ENCODE measurements at regions not wholly inside any gene's neighbourhood (a gene's known extent, or its start where the extent isn't known, plus 50 kb on each side); places are given as distances from the start of the nearest gene placed in this dataset.
"Not testable (repeated sequence)": the region's sequence is repeated elsewhere in the genome, so short reads cannot be mapped to it uniquely, and the experiment has no call there.

DNA sequence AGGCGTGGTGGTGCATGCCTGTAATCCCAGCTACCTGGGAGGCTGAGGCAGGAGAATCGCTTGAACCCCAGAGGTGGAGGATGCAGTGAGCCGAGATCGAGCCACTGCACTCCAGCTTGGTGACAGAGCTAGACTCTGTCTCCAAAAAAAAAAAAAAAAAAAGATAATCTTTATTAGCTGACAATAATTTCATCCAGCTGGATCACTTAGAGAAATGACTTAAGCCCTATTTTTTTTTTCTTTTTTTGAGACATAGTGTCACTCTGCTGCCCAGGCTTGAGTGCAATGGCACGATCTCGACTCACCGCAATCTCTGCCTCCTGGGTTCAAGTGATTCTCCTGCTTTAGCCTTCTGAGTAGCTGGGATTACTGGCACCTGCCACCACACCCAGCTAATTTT is 51.6 kb upstream of the MAP4K4 start:
- not testable (repeated sequence) for DNase-seq

DNA sequence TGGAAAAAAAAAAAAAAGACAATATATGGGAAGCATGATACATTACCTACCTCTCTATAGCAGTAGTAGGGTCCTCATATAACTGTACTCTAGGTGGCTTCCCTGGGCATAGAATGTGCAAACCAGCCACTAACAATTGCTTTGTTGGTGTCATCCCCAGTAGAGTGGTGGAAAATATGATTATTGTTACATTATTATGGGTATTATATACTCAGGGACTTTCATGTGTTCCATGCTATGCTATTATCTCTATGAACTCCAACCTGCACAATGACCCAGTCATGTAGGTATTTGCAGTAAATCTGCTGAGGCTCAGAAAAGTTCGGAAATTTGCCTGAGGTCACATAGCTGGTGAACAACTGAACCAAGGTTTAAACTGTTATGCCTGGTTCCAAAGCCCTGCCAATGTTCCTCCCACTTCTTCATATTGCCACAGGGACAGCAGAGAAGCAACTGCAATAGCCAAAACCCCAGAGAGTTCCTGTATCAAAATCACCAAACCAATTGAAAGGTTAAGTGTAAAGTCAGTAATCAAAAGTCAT is 52.6 kb upstream of the MAP4K4 start:
- no peak for DNase-seq

DNA sequence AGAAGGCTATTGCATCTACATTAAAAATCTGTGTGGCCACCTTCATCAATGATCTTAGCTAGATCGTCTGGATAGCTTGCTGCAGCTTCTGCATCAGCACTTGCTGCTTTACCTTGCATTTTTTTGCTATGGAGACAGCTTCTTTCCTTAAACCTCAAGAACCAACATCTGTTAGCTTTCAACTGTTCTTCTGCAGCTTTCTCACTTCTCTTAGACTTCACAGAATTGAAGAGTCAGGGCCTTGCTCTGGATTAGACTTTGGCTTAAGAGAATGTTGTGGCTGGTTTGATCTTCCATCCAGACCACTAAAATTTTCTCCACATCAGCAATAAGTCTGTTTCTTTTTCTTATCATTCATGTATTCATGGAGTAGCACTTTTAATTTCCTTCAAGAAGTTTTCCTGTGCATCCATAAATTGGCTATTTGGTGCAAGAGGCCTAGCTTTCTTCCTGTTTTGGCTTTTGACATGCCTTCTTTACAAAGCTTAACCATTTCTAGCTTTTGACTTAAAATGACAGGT is 54.4 kb upstream of the MAP4K4 start:
- DNase-seq: no peak

DNA sequence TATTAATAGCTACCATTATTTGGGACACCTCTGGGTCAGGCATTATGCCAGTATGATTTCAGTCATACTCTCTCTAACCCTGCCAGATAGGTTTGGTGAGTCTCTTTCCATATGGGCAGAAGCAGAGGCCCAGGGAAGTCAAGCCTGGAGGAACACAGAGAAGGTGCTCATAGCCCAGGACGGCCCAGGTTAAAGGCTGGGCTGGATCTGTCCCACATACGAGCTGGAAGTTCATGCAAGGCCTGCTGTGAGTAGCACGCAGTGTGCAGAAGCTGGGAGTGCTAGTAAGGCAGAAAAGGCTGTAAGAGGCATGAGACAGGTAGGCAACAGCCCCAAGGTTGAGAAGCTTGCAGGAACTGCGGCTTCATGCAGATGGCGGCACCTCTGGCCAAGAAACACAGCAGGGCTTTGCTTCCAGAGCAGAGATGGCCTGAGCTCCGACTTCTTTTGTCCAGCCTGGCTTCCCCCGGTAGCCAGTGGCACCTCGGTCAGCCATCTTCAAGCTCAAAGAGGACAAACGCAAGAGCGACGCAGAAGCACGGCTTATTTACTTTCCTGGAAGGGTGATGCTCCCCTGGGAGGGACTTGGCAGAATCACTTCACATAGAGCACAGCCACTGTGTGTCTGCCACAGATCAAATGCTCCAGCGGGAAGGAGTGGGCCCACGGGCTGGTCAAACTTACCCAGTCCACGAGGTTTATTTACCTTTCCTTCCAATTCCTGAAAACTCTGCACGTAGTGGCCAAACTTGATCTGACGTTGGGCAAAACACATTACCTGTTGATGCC is 58.5 kb upstream of the MAP4K4 start:
- DNase-seq: no peak

DNA sequence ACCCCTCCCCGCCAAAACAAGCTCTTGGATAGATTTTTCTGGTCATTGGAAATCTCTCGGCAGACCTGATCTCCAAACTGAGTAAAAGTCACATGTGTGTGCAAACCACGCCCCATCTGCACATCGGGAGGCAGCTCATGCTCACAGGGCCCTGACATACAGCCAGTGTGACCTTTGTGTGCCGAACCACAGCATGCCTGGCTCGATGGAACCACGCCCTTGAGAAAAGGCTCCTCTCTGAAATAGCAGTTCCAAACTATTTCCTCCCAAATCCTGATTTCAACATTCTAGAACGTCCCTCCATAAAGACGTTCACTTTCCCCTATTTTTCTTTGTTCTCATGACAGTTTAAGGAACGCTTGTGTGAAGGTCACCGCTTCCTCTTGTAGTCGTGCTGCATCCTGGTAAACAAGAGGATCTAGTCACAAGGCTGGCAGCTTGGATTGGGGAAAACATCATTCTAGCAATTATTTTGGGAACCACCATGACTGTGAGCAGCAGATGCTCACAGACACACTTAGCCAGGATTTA is 59.3 kb upstream of the MAP4K4 start:
- DNase-seq: no peak

DNA sequence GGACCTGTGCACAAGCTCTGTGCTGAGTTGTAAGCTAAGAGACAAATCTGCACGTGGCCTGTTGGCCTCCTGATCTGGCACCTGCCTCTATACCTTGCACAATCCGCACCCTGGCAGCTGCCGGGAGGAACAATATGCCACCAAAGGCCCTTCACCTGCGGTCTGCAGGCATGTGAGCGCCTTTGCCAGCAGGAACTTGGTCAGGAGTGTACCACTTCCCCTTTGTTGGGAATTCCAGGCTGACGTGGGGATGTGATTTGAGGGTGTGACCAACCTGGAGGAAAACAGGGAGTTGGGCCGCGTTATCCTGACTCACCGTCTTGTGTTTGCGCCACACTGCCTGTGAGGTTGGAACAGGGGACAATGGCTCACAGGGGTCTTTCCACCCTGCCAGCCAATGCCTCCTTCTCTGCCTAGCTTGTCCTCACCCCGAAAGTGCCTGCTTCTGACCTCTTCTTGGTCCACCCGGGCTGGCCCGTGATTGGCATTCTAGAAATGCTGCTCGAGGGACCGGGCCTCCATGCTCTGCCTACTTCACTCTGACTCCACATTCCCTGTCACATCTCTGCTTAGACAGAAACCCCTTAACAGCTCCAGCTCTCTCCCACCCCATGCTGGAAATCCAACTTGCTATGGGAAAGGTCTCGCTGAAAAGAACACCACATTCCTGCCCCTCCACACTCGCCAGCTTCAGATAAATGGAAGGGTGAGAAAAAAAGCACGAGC is 67.1 kb upstream of the MAP4K4 start:
- no peak for DNase-seq

DNA sequence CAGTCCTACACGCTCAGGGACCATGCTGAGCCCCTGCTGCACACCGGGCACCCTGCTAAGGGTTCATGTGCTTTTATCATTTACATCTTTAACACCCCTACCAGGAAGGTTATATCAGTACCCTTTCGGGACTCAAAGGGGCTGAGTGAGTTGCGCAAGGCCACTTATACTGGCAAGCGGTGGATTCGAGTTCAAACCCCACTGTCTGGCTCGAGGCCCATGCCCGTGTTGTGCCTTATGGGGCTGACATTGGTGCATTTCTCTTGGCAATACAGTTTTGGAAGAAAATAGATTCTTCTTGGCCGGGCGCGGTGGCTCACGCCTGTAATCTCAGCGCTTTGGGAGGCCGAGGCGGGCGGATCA is 69.5 kb upstream of the MAP4K4 start:
- no peak for DNase-seq

DNA sequence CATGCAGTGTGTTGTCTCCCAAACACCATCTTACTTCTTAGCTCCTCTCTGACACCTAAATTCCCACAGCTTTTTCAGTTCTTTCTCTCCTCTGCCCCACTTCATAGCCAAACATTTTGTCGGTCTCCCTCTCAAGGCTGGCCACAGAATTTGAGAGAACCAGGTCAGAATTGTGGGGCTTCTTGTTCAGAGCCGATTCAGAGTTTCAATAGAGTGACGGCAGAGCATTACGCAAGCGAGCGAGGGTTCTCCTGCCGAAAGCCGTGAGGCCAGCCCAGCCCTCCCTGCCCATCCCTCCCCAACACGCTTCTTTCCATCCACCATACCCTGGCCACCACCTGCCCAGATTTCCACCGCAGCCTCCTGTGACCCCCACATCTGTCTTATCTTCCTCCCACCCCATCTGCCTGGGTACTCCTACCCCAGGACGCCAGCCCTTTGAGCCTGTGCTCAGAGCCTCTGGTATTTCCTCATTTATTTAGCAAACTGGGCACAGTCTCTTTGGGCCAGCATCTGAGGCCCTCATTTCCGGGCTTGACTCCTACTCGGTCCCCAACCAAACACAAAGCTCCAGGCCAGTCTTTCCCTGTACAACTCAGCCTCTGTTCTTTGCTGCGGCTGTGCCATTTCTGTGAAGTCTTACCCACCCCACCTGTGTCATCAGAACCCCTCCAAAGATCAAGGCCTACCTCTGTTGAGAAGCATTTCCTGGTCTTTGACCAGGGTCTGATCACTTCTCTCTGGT is 70.0 kb upstream of the MAP4K4 start:
- no peak for DNase-seq

DNA sequence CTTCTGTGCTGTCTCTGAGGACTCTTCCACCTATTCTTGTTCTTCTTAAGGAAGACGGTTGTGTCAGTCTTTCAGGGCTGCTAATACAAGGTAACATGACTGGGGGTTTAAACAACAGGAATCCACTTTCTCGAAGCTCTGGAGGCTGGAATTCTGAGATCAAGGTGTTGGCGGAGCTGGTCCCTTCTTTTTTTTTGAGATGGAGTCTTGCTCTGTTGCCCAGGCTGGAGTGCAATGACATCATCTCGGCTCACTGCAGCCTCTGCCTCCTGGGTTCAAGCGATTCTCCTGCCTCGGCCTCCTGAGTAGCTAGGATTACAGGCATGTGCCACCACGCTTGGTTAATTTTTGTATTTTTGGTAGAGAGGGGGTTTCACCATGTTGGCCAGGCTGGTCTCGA is 71.7 kb upstream of the MAP4K4 start:
- not testable (repeated sequence) for DNase-seq

DNA sequence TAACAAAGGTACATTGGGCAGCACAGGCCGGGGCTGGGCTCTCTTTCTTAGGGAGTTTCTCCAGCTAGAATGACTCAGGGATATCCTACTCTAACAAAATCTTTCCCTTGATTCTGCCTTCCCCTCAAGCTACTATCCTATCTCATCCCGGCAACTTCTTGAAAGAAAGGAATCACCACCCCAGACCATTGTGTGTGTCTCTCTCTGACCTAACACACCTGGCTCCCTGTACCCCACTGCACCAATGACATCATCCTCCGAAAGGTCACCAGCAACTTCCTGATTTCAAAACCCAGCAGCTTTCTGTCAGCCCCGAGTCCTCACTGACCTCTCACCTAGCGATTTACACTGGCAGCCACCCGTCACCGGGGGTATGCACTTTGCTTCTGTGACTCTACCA is 72.1 kb upstream of the MAP4K4 start:
- no peak for DNase-seq

DNA sequence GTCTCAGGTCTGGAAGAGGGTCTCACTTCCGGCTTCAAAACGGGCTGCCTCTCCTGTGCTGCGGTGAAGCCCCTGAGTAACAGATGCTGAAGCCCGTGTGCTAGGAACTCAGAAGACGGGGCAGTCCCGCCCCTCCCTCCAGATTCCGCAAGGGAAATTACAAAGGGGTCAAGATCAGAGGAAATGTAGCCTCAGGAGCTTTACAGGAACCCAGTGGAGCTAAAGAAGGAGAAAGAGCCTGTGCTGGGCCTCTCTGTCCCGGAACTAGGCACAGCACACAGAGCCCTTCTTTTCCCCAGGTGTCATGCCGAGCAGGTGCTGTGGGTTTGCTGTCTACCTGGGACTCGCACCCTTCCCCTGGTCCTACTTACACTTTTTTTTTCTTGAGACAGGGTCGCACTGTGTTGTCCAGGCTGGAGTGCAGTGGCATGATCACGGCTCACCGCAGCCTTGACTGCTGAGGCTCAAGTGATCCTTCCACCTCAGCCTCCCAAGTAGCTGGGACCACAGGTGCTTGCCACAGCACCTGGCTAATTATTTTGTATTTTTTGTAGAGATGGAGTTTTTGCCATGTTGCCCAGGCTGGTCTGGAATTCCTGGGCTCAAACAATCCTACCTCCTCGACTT is 72.7 kb upstream of the MAP4K4 start:
- DNase-seq: no peak

DNA sequence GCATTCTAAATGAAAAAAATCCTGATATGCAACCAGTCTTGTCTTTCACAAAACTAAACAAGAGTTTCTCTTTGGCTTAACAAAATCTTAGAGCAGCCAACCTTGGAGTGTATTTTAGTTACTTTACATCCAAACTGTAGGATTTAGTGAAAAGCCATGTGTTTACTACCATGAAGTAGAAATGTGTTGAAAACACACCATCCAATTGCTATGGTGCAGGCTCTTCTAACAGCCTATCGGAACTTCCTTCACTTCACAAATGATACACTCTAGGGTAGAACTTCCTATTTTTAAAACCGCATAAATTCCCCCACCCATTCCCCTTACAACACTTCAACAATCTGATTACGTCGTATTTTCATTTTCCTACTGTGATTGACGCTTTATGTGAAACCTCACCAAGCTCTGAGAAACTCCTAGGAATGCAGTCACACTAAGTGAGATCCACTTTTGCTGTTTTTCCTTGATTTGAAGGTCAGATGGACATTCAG is 74.4 kb upstream of the MAP4K4 start:
- DNase-seq: no peak

DNA sequence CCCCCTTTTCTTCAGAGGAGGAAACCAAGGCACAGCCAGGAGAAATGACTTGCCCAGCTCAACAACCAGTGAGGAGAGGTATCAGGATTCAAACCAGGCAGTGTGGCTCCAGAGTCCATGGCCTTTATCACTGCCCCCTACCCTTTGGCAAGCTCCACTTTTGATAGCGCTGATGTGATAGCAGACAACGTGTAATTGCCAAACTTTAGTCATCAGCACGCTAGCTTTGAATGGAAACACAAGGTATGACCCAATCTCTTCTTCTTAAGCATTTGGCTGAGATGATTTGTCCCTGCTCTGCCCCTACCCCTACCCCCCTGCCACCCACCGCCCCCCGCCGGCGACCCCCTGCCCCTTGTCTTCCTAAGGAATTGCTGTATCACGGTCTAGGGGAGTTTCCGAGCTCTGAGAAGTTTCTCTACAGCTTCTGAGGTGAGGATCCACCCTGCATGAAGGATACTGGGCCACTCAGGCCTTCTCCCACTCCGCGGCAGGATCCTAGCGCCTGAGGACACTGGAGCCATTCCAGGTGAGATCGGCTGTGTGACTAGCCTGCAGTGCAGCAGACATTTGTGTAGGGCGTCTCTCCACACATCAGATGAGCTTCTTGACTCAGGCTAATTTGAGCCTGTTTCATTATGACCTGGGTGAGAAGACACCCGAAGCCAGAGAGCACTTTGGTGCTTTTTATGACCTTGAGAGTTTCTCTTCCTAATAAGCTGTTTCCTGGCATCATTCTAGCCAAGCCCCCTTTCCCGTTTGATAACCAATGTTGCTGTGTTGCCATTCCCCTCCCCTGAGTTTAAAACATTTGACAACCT is 75.1 kb upstream of the MAP4K4 start:
- DNase-seq: peak; percentile 22 to 34

DNA sequence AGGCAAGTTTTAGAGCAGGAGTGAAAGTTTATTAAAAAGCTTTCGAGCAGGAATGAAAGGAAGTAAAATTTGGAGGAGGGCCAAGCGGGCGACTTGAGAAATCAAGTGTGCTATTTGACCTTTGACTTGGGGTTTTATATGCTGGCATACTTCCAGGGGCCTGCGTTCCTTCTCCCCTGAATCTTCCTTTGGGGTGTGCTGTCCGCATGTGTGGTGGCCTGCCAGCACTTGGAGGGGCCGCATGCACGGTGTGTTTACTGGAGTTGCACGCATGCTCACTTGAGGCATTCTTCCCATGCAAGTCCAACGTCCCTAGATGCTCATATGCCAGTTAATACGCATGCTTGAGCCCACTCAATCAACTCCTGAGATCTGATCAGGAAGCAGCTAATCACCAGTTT is 78.3 kb upstream of the MAP4K4 start:
- DNase-seq: no peak

DNA sequence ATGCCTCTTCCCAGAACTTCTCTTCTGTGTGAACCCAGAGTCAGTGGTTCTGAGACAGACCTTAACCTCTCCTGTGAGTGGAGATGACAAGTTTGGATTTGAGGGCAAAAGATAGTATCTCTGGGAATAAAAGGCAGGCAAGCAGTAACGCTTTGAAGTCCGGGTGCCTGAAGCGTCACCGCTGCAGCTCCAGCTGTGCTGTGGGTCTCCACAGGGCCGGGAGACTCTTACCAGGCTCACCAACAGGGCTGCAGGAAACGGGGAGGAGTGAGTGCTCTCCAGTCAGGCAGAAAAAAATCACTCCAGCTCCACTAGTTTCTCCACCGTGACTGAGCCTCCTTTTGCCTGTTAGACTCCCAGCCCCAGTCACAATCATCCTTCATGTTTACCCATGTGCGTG is 79.7 kb upstream of the MAP4K4 start:
- no peak for DNase-seq

DNA sequence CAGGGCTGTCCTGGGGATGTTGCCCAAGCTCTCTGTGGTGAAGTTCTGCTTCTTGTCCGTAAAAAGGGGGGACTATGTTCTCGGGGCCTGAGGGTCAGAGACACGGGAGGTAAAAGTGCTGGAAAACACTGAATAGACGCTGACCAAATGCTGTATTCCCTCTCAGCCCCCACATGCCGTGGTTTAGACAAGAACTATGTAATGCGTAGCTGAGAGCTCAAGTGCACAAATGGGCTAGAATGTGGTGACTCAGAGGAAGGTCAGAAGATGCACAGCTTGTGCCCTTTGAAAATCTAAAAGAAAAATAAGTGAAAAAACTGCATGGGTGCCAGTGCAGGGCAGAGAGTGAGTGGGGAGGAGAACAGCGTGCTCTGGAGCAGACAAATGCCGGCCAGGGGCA is 80.3 kb upstream of the MAP4K4 start:
- no peak for DNase-seq

DNA sequence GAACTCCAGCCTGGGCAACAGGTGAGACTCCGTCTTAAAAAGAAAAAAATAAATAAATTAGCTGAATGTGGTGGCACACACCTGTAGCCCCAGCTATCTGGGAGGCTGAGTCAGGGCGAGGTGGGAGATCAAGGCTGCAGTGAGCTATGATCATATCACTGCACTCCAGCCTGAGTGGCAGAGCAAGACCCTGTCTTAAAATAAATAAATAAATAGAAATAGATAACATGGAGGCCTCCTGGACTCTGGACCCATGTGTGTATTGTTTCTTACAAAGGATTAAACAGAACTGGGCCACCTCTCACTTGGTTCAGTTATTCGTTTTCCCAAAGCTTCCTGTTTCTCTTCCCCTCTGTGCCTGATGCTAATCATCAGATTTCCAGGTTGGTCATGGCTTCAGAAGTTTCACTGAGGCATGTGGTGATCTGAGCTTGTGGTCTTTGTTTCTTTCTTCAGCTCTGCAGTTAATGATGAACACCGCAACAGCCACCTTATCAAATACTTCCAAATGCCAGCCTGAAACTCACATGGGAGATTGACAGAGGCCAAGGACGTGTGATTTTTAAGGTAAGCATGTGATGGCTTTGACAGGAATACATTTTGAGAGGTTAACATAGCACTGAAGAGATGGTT is 83.3 kb upstream of the MAP4K4 start:
- DNase-seq: no peak

DNA sequence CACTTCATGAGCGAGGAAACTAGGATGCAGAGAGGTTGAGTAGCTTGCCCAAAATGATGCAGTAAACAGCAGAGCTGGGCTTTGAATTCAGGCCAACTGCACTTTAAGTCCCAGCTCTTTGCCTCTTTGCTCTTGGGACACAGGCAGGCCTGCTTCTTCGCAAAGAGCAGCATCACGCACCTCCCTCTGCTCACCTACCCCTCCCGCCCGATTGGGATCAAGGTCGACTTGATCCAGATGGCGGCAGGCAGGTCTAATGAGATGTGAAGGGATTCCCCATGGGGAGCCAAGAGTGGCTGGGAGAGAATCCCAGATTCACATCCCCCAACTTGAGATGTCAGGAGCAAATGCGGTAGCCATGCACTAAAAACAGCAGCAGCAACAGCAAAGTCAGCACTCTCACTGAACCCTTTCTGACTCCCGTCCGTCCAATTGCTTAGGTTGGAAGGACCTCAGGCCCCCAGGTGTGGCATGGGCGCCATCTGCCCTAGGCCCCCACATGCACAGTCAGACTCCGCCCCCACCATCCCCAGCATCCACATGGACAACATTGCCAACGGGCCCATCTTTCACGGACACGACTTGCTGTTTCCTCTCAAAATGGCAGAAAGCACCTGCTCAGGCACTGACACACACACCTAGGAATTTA is 84.3 kb upstream of the MAP4K4 start:
- DNase-seq: no peak

DNA sequence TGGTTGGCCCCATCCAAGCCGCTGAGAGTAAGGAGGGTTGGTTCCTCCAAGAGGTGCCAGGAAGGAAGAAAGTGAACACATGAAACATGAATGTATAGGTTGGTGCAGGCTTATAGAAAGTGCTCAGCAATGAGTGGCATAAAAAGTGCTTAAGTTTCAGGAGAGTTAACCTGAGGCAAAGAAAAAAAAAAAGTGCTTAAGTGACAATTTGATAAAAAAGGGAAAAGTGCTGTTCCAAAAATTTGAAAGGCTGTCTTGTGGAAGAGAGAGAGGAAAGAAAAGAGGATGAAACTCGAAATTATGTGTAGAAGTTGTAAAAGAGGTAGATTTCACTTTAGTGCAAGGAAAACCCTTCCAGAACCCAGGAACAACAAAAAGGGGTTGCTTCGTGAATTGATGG is 85.5 kb upstream of the MAP4K4 start:
- no peak for DNase-seq

DNA sequence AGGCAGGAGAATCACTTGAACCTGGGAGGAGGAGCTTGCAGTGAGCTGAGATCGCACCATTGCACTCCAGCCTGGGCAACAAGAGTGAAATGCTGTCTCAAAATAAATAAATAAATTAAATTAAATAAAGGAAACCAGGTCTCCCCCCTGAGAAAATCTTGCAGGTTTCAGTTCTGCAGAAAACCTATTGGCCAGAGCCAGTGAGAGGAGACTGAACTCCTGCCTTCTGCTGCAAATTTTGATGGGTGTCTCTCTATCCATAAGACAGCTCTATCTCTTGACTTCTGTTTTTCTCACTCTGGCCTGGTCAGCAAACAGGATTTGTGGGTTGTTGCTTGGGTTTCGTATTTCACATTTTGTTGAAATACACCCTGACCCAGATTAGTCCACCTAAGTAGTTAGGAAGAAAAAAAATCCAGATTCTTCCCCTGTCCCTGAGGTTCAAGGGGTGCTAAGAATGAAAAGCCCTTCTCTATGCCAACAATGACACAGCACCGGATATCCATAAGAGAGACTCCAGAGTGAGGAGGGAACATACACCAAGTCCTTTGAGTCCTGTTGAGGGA is 86.7 kb upstream of the MAP4K4 start:
- no peak for DNase-seq

All from activated T-cell treated with anti-CD3 and anti-CD28 coated beads, Interleukin-2, amount 50 U/mL, for 48 hours (primary cell).